GM18870 (cell line): ENCODE measurements at regions not wholly inside any gene's neighbourhood (a gene's known extent, or its start where the extent isn't known, plus 50 kb on each side); places are given as distances from the start of the nearest gene placed in this dataset.

Source experiments
- ATAC-seq: cut with Tn5 transposase; IDR thresholded peaks from one replicate; pipeline ENCODE4 v1.9.1; 2021; ENCODE audit warnings: moderate library complexity; ENCODE audit not compliant: unreplicated experiment

GRCh38 chr3:72248869-72249268 lies 463.9 kb upstream of the PROK2 start:
- ATAC-seq, result no peak

- ATAC-seq, result no peak
Observed at GRCh38 chr3:72248389-72248761, 463.4 kb upstream of the PROK2 start.

- no peak for ATAC-seq
Observed at GRCh38 chr3:72247645-72248388, 462.9 kb upstream of the PROK2 start.

DNA sequence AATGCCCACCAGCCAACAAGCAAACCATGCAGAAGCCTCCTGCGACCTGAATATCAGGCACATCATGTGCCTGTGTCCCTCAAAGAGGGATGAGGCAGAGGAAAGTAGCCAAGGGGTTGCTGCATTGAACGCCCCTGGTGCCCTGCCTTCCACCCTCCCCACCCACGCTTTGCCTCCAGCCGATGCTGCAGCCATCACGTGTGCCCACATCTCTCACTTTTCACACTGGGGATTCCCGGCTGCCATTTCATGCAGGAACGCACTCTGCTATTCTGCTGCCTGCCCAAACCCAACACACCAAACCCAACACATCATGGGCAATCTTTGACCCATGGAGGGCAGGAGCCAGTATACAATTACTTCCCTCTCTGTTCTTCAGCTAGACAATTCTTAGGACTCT lies 462.2 kb upstream of the PROK2 start:
- no peak for ATAC-seq

GRCh38 chr3:72246685-72247084 lies 461.7 kb upstream of the PROK2 start:
- ATAC-seq, result no peak

GRCh38 chr3:72245183-72245811 lies 460.3 kb upstream of the PROK2 start:
- no peak for ATAC-seq

DNA sequence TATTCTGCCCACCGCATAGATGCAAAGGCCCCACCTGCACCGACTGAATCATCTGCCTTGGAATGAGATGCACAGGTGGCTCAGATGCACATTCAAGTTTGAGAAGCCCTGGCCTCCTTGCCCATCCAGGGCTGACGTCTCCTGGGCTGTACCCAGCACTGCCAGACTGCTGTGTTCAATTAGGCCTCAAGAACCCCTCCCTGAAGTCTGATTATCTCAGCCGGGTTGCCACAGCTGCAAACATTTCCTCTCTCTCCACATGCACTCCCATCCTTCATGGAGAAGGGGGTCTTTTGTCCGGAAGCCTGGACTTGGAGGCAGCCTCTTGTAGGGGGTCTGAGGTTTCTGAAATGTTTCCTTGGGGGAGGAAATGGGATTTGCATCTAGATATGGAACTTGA lies 459.4 kb upstream of the PROK2 start:
- no peak for ATAC-seq

- ATAC-seq, result no peak
Observed at GRCh38 chr3:72242326-72242725, 457.4 kb upstream of the PROK2 start.

DNA sequence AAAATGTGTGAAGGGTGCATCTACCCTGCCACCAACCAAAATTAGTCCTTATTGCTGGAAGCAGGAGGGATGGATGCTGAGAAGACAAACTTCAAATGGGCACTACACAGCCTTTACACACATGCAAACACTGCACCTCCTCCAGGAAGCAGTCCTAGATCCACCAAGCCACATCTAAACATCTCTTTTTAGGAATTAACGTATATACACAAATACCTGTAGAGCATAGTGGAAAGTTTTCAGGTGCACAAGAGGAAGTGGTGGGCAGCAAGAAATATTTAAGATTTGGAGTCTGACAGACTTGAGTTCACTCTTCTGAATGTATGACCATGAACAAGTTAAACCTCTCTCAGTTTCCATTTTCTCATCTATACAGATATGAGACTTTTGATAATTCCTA lies 456.6 kb upstream of the PROK2 start:
- no peak for ATAC-seq

GRCh38 chr3:72240531-72240930 lies 455.6 kb upstream of the PROK2 start:
- no peak for ATAC-seq

DNA sequence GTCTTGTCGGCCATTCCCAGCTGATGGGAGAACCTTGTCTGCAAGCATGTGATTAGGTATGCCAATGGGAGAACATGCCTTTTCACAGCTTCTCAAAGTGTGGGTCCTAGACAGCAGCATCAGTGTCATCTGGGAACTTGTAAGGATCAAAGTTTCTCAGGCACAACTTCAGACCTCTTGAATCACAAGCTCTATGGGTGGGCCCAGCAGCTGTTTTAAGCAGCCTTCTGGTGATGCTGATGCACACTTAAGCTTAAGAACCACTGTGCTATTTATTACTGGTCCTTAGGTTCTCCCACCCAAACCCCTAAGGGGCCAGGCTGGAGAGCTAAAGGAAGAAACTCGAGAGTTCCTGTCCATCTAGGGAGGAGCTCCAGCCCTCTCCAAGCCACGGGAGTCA lies 453.9 kb upstream of the PROK2 start:
- ATAC-seq, result no peak

DNA sequence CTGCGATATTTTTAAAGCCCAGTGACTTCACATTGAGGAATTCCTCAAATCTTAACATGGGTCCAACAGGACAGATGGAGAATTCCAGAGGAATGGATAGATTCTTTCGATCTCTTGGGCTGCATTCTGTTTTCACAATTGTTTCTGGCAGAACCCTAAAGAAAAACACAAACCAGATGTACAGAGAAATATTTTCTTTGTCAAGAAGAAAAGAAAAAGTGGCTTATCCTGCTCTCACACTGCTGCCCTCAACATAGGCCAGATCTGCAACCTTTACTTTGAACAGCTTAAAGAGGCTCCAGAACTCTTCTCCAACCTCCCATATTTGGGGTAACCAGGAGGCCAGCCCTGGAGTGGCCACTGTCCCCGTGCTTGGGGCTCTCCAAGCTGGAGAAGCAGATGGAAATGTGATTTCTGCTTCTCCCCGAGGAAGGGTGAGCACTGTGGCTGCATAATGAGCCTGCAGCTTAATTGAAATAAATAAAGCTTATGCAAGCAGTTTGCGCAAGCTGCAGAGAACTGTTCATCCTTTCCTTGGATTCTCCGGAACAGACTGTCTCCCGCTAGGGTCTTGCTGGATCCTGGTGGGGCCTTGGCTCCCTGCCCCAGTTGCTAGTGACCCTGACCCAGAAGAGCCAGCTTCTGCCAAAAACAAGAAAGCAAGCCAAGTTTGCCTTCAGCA lies 453.2 kb upstream of the PROK2 start:
- ATAC-seq, result no peak

- no peak for ATAC-seq
Observed at GRCh38 chr3:72237679-72238009, 452.7 kb upstream of the PROK2 start.

DNA sequence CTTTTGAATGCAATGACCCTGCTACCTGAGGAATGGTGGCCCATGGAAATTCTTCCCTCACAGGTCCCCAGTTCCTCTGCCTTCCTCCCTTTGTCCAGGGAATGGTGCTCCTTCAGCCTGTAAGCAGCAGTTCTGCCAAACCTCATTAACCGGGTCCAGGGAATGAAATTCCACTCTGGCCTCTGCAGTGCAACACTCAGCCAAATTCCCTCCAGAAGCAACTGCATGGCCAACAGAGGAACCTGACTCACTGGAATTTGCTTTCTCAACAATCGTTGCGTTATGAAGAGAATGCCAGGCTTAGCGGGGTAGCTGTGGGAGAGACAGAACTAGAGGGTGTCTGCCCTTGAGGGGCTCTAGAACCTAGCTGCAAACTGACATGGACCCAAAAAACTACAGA lies 449.4 kb upstream of the PROK2 start:
- no peak for ATAC-seq

- no peak for ATAC-seq
Observed at GRCh38 chr3:72233571-72233970, 448.6 kb upstream of the PROK2 start.

GRCh38 chr3:72232777-72233176 lies 447.8 kb upstream of the PROK2 start:
- no peak for ATAC-seq

GRCh38 chr3:72232331-72232730 lies 447.4 kb upstream of the PROK2 start:
- no peak for ATAC-seq

- ATAC-seq, result no peak
Observed at GRCh38 chr3:72231439-72232196, 446.7 kb upstream of the PROK2 start.

- no peak for ATAC-seq
Observed at GRCh38 chr3:72230774-72231379, 445.9 kb upstream of the PROK2 start.

- no peak for ATAC-seq
Observed at GRCh38 chr3:72229952-72230351, 445.0 kb upstream of the PROK2 start.

DNA sequence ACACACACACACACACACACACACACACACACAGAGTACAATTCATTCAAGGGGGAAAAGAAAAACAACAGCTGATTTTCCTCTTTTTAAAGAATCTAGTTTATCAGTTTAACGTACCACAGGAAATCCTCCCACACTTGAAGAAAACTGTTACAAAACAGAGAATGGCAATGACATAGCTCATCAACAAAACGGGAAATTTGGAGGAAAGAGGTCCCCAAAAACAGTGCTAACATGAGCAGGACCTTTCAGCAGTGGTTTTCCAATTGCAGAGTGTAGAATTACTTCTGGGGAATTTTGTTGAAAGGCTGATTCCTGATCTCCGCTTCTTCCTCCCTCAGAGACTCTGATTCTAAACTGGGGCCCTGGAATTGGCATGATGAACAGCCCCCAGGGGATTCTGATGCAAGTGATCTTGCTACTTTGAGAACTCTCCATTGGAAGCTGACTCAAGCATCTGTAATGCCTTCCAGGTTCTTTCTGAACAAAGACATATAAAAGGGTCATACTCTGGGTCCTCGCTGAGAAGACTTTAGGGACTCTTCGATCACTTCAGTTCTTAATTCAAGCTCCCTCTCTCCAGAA lies 442.6 kb upstream of the PROK2 start:
- ATAC-seq, result no peak
